Cerebellar nuclear complex (tissue), 1 donor: ENCODE measurements at regions not wholly inside any gene's neighbourhood (a gene's known extent, or its start where the extent isn't known, plus 50 kb on each side); places are given as distances from the start of the nearest gene placed in this dataset.

Source experiments
- DNase-seq, 2 experiments: peaks; one replicate each; lab custom pipeline; 2025; lab: John Stamatoyannopoulos, UW

GRCh38 chr3:147851062-147851461, 441.9 kb downstream of the ZIC1 start:
- no peak for DNase-seq

GRCh38 chr3:147854542-147854941, 445.4 kb downstream of the ZIC1 start:
- no peak for DNase-seq

GRCh38 chr3:147864754-147865354, 455.7 kb downstream of the ZIC1 start:
- no peak for DNase-seq

GRCh38 chr3:147866561-147866960, 457.4 kb downstream of the ZIC1 start:
- DNase-seq, result no peak

- no peak for DNase-seq
Observed at GRCh38 chr3:147872568-147872967, 463.4 kb downstream of the ZIC1 start.

- DNase-seq, result no peak
Observed at GRCh38 chr3:147875498-147875897, 466.3 kb downstream of the ZIC1 start.

- DNase-seq, result no peak
Observed at GRCh38 chr3:147881933-147882332, 472.8 kb downstream of the ZIC1 start.

- no peak for DNase-seq
Observed at GRCh38 chr3:147886879-147887278, 477.7 kb downstream of the ZIC1 start.

- DNase-seq, result no peak
Observed at GRCh38 chr3:147887797-147888196, 478.6 kb downstream of the ZIC1 start.

GRCh38 chr3:147890114-147890513, 480.9 kb downstream of the ZIC1 start:
- DNase-seq, result no peak

GRCh38 chr3:147895509-147895908, 486.3 kb downstream of the ZIC1 start:
- no peak for DNase-seq

- DNase-seq, result no peak
Observed at GRCh38 chr3:147900851-147901250, 491.7 kb downstream of the ZIC1 start.

GRCh38 chr3:147903026-147903425, 493.9 kb downstream of the ZIC1 start:
- no peak for DNase-seq

- no peak for DNase-seq
Observed at GRCh38 chr3:147904421-147904820, 495.3 kb downstream of the ZIC1 start.

- DNase-seq, result no peak
Observed at GRCh38 chr3:147906285-147906684, 497.1 kb downstream of the ZIC1 start.

- DNase-seq, result no peak
Observed at GRCh38 chr3:147914532-147914931, 505.4 kb downstream of the ZIC1 start.

GRCh38 chr3:147915057-147915456, 505.9 kb downstream of the ZIC1 start:
- no peak for DNase-seq

GRCh38 chr3:147919496-147919895, 510.3 kb downstream of the ZIC1 start:
- no peak for DNase-seq

GRCh38 chr3:147921051-147921450, 511.9 kb downstream of the ZIC1 start:
- DNase-seq, result no peak

GRCh38 chr3:147924755-147925154, 515.6 kb downstream of the ZIC1 start:
- no peak for DNase-seq

- no peak for DNase-seq
Observed at GRCh38 chr3:147925272-147925671, 516.1 kb downstream of the ZIC1 start.

GRCh38 chr3:147930232-147930807, 521.2 kb downstream of the ZIC1 start:
- DNase-seq, result no peak

GRCh38 chr3:147934451-147935180, 525.5 kb downstream of the ZIC1 start:
- no peak for DNase-seq
